Fibroblast of skin of left quadriceps (primary cell): ENCODE measurements at regions not wholly inside any gene's neighbourhood (a gene's known extent, or its start where the extent isn't known, plus 50 kb on each side); places are given as distances from the start of the nearest gene placed in this dataset.
"Not testable (repeated sequence)": the region's sequence is repeated elsewhere in the genome, so short reads cannot be mapped to it uniquely, and the experiment has no call there.

Source experiments
- DNase-seq, 2 experiments: peaks; one replicate each; pipeline ENCODE4 v3.0.0-alpha.2; 2013; ENCODE audit warnings: low read depth in 2 of 2

DNA sequence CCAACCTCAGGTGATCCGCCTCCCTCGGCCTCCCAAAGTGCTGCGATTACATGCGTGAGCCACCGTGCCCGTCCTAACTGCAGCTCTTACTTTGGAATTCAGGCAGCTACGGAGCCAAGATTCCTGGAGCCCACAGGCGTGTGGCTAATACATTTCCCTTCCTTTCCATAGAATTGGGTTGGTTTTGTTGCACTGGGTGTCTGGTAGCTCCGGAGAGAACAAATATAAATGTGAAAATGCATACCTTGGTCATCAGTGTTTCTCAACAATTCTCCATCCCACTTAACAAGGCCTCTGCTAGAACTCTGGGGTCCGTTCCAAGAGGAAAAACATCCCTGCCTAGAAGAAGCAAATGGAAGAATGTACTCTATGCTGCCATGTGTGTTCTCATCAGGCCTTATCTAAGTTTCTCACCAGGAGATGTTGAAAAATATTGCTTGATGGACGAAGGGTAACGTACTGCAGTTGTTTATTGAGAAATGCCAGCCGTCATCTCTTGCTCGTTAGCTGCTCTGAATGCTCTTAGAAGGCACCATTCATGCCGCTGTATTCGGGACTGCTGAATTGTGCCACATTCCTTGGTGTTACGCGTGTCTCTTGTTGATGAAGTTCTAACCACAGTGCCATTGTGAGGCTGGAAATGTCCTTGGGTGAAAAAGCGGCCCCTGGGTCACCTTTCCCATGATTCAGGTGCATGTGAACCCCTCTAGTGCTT lies 50.5 kb upstream of the CD99 start:
- no peak for DNase-seq

DNA sequence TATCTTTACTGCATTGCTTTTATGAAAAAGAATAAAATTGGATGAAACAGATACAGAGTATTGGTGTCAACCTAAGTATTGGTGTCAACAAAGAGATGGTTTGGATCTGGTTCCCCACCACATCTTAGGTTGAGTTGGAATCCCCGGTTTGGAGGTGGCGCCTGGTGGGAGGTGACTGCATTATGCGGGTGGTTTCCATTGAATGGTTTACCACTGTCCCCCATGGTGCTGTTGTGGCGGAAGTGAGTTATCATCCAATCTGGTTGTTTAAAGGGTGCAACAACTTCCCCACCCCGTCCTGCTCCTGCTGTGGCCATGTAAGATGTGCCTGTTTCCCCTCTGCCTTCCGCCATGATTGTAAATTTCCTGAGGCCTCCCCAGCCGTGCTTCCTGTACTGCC lies 52.8 kb upstream of the CD99 start:
- no peak for DNase-seq

GRCh38 chrX:2635342-2635741 lies 55.8 kb upstream of the CD99 start:
- peak in 1 of 2 experiments; percentile 18 for DNase-seq

- DNase-seq, result no peak
Observed at GRCh38 chrX:2632533-2633504, 58.3 kb upstream of the CD99 start.

DNA sequence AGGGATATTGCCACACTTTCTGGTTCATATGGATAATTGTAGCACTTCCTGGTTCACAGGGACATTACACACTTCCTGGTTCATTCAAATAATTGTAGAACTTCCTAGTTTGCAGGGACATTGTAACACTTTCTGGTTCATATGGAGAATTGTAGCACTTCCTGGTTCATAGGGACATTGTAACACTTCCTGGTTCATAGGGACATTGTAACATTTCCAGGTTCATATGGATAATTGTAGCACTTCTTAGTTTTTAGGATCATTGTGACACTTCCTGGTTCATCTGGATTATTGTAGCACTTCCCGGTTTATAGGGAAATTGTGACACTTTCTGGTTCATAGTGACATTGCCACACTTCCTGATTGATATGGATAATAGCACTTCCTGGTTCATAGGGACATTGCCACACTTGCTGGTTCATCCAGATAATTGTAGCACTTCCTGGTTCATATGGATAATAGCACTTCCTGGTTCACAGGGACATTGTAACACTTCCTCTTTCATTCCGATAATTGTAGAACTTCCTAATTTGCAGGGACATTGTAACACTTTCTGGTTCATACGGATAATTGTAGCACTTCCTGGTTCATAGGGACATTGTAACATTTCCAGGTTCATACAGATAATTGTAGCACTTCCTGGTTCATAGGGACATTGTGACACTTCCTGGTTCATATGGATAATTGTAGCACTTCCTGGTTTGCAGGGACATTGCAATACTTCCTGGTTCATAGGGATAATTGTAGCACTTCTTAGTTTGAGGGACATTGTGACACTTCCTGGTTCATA lies 59.2 kb upstream of the CD99 start:
- DNase-seq, result no peak

DNA sequence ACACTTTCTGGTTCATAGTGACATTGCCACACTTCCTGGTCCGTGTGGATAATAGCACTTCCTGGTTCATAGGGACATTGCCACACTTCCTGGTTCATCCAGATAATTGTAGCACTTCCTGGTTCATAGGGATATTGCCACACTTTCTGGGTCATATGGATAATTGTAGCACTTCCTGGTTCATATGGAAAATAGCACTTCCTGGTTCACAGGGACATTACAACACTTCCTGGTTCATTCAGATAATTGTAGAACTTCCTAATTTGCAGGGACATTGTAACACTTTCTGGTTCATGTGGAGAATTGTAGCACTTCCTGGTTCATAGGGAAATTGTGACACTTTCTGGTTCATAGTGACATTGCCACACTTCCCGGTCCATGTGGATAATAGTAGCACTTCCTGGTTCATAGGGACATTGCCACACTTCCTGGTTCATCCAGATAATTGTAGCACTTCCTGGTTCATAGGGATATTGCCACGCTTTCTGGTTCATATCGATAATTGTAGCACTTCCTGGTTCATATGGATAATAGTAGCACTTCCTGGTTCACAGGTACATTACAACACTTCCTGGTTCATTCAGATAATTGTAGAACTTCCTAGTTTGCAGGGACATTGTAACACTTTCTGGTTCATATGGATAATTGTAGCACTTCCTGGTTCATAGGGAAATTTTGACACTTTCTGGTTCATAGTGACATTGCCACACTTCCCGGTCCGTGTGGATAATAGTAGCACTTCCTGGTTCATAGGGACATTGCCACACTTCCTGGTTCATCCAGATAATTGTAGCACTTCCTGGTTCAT lies 60.0 kb upstream of the CD99 start:
- not testable (repeated sequence) for DNase-seq

DNA sequence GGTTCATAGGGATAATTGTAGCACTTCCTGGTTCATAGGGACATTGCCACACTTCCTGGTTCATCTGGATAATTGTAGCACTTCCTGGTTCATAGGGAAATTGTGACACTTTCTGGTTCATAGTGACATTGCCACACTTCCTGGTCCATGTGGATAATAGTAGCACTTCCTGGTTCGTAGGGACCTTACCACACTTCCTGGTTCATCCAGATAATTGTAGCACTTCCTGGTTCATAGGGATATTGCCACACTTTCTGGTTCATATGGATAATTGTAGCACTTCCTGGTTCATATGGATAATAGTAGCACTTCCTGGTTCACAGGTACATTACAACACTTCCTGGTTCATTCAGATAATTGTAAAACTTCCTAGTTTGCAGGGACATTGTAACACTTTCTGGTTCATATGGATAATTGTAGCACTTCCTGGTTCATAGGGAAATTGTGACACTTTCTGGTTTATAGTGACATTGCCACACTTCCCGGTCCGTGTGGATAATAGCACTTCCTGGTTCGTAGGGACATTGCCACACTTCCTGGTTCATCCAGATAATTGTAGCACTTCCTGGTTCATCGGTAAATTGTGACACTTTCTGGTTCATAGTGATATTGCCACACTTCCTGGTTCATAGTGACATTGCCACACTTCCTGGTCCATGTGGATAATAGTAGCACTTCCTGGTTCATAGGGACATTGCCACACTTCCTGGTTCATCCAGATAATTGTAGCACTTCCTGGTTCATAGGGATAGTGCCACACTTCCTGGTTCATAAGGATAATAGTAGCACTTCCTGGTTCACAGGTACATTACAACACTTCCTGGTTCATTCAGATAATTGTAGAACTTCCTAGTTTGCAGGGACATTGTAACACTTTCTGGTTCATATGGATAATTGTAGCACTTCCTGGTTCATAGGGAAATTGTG lies 60.8 kb upstream of the CD99 start:
- not testable (repeated sequence) for DNase-seq

- DNase-seq, result no peak
Observed at GRCh38 chrX:2629316-2630007, 61.6 kb upstream of the CD99 start.

- DNase-seq, result no peak
Observed at GRCh38 chrX:2628751-2629315, 62.3 kb upstream of the CD99 start.

GRCh38 chrX:2627272-2627867 lies 63.7 kb upstream of the CD99 start:
- DNase-seq, result no peak

DNA sequence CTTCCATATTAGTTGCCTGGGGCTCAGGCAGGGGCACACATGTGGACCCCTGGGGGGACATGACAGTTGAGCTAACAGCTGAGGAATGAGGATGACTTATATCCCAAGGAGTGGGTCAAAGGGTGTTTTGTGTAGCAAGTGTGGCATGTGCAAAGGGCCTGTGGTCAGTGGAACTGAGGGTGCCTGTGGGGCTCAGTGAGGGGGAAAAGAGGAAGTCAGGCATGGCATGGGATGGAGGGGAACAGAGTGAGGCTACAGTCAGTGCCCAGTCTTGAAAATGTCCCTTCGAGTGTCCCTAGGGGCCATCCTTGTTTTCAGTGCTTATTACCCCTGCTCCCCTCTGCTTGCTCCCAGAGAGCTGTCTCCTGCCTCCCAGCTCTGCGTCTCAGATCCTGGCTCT lies 64.3 kb upstream of the CD99 start:
- no peak for DNase-seq

DNA sequence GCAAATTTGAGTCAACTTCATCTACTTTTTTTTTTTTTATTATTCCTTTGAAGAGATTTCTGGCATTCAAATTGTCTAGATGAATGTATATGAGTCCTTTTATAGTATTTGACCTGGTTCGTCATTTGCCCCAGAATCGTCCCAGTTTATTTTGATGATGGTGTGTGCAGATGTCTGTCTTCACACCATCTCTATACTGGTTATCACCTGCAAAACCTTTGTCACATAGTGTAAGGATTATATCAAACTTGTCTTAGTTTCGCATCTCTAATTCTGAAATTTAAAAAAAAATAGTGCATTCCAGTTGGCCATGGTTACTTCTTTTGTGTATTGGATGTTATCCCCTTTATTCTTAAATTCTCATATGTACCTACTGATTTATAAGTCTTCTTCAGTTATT lies 70.5 kb upstream of the CD99 start:
- no peak for DNase-seq

DNA sequence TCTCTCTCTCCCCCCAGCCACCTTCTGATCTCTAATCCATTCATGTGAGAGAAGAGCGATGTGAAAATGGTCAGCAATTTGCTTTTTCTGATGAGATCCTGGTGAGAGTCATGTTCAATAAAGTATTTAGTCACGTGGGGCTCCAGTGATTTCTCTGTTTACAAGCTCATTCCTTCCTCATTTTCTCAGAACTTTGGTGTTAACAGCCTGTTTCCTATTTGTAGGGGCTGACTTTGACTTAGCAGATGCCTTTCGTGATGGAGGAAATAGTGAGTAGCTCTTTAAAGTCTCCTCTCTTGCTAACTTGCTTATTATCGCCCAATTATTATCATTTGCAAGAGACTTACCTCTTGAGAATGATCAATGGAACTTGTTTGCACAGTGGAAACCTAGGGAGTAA lies 72.6 kb upstream of the CD99 start:
- no peak for DNase-seq

DNA sequence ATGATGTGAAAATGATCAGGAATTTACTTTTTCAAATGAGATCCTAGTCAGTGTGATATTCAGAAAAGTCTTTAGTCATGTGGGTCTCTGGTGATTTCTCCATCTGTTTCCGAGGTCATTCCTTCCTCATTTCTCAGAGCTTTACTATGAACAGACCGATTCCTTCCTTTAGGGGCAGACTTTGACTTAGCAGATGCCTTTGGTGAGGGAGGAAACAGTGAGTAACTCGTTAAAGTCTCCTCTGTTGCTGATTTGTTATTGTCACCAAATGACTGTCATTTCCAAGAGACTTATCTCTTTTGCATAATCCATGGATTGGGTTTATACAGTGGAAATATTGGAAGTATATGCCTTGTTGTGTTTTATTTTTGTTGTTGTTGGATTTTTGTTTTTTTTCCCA lies 76.2 kb upstream of the CD99 start:
- peak; percentile 70 to 71 for DNase-seq

DNA sequence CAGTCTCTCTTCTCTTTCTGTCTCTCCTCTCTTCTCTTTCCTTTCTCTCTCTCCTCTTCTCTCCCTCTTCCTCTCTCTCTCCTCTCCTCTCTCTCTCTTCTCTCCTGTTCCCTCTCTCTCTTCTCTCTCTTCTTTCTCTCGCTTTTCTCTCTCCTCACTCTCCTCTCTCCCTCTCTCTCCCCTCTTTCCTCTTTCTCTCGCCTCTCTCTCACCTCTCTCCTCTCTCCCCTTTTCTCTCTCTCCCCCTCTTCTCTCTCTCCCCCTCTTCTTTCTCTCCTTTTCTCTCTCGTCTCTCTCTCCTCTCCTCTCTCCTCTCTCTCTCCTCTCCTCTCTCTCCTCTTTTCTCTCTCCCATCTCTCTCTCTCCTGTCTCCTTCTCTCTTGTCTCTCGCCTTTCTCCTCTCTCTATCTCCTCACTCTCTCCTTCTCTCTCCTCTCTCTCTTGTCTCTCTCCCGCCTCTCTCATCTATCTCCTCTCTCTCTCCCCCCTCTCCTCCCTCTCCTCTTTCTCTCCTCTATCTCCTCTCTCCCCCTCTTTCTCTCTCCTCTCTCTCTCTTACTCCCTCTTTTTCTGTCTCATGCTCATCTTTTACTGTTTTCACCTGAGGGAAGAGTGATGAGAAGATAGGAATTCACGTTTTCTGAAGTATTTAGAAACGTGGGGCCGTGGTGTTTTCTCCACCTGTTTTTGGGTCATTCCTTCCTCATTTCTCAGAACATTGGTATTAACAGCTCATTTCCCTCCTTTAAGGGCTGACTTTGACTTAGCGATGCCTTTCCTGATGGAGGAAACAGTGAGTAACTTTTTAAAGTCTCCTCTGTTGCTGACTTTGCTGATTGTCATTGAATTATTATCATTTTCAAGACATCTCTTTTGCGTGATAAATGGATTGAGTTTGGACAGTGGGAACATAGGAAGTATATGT lies 80.6 kb upstream of the CD99 start:
- DNase-seq, result no peak

DNA sequence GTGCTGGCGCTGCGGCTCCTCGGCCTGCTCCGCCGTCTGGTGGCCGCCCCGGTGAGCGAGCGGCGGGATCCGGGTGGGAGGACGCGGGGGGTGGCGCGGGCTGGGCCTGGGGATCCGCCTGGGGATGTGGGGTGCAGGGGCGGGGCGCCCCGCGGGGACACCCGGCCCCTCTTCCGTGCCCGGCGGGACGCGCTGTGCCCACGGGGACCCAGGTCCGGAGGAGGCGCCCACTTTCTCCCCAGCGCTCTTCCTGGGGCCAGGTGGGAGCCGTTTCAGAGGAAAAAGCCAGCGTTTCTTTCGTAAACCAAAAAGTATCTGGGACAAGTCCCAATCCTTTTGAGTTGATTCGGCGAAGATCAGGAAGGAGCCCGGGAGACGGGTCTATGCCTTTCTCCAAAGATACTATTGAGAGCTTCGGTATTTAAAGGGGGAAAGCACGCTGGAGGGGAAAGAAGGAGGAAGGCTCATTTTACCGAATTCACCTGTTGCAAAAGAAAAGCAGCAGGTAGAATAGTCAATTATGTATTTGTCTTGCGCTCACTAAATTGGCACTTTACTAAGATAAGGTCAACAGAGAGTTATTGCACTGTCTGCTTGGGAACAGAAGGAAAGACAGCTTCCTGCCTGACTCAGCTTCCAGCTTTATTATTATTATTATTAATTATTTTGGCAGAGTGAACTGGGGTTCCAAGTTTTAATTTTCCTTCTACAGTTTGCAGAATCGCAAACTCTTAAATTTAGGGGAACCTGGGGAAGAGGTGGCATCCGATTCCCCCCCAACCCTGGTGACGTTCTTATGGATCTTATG lies 81.5 kb upstream of the CD99 start:
- no peak for DNase-seq
